K562 (cell line): ENCODE measurements at regions not wholly inside any gene's neighbourhood (a gene's known extent, or its start where the extent isn't known, plus 50 kb on each side); places are given as distances from the start of the nearest gene placed in this dataset.

Source experiments
- ATF4 ChIP-seq: fragments of 450-650 bp; formaldehyde crosslinking; IDR thresholded peaks from 2 replicates; pipeline ENCODE4 v1.4.0; 2022; ENCODE audit warnings: mild to moderate bottlenecking, moderate library complexity
- CBX8 ChIP-seq: fragments of 200-600 bp; sonication (generic); IDR thresholded peaks from 2 replicates; pipeline ENCODE4 v1.6.1; 2012; ENCODE audit warnings: borderline replicate concordance, mixed run types, low read depth, mild to moderate bottlenecking, moderate library complexity, mixed read lengths, low read length, control low read depth, inconsistent platforms; ENCODE audit not compliant: poor library complexity, severe bottlenecking; ENCODE audit errors: extremely low read depth
- IRF9 ChIP-seq: fragments of 450-650 bp; IDR thresholded peaks from 2 replicates; pipeline ENCODE4 v1.6.1; 2016; ENCODE audit warnings: missing biosample characterization, missing genetic modification characterization
- NFYB ChIP-seq: IDR thresholded peaks from 2 replicates; pipeline ENCODE4 v1.6.1; 2011; ENCODE audit warnings: mild to moderate bottlenecking, moderate library complexity; ENCODE audit not compliant: insufficient read length; ENCODE audit errors: extremely low read depth
- RBM14 ChIP-seq: fragments of 200-400 bp; formaldehyde crosslinking; IDR thresholded peaks from 2 replicates; pipeline ENCODE4 v1.6.1; 2018; ENCODE audit warnings: low read depth, mild to moderate bottlenecking, low read length, moderate library complexity, borderline replicate concordance; ENCODE audit not compliant: insufficient read depth
- SAFB2 ChIP-seq: fragments of 200-400 bp; formaldehyde crosslinking; IDR thresholded peaks from 2 replicates; pipeline ENCODE4 v1.6.1; 2018; ENCODE audit warnings: borderline replicate concordance, low read length, low read depth, moderate library complexity; ENCODE audit not compliant: severe bottlenecking
- SLC30A9 ChIP-seq: fragments of 250-450 bp; sonication (Bioruptor Pico); IDR thresholded peaks from 2 replicates; pipeline ENCODE4 v1.8.0; 2022; ENCODE audit warnings: mild to moderate bottlenecking, moderate library complexity
- SMAD4 ChIP-seq: fragments of 250-450 bp; sonication (Bioruptor Pico); conservative IDR thresholded peaks from 2 replicates; pipeline ENCODE4 v1.8.0; 2021; ENCODE audit warnings: inconsistent platforms, mild to moderate bottlenecking, moderate library complexity
- SNIP1 ChIP-seq: fragments of 450-650 bp; IDR thresholded peaks from 2 replicates; pipeline ENCODE4 v1.7.1; 2017; ENCODE audit warnings: low read depth, mild to moderate bottlenecking
- SRF ChIP-seq, 2 experiments: fragments of 250-450, 450-650 bp in 1 of 2; sonication (Bioruptor Pico) in 1 of 2; sonication (generic) in 1 of 2; formaldehyde crosslinking; IDR thresholded peaks; 2 replicates each; pipeline versions ENCODE4 v1.5.0 to v1.5.1; 2020 to 2022; ENCODE audit warnings: mild to moderate bottlenecking in 1 of 2, missing genetic modification reagents in 1 of 2
- THAP7 ChIP-seq: fragments of 250-450 bp; sonication (Bioruptor Pico); IDR thresholded peaks from 2 replicates; pipeline ENCODE4 v1.5.0; 2021
- ZC3H4 ChIP-seq: sonication (generic); formaldehyde crosslinking; IDR thresholded peaks from 2 replicates; pipeline ENCODE4 v1.9.0; 2021; ENCODE audit warnings: missing genetic modification reagents, borderline replicate concordance
- ZFP30 ChIP-seq: fragments of 250-450 bp; sonication (Bioruptor Pico); IDR thresholded peaks from 2 replicates; pipeline ENCODE4 v1.8.0; 2022; ENCODE audit warnings: moderate library complexity, mild to moderate bottlenecking, inconsistent platforms, borderline replicate concordance
- ZNF395 ChIP-seq: fragments of 200-800 bp; sonication (Bioruptor generic); IDR thresholded peaks from 2 replicates; pipeline ENCODE4 v1.6.1; 2017; ENCODE audit warnings: missing genetic modification characterization, missing compliant biosample characterization
- ZNF644 ChIP-seq: fragments of 200-800 bp; sonication (Bioruptor generic); IDR thresholded peaks from 2 replicates; pipeline ENCODE4 v1.6.1; 2016; ENCODE audit warnings: low read depth, missing genetic modification characterization, missing compliant biosample characterization
- ZNF655 ChIP-seq: fragments of 250-450 bp; sonication (Bioruptor Pico); IDR thresholded peaks from 2 replicates; pipeline ENCODE4 v1.5.0; 2021

- TF ChIP-seq CBX8, result no peak
- no peak for TF ChIP-seq ATF4
- no peak for TF ChIP-seq IRF9 (tag)
- no peak for TF ChIP-seq NFYB
- TF ChIP-seq ZC3H4 (CRISPR knock-in tag), result no peak
- TF ChIP-seq THAP7 (CRISPR knock-in tag), result no peak
- TF ChIP-seq SAFB2, result no peak
- TF ChIP-seq ZNF644 (tag), result no peak
- TF ChIP-seq SNIP1, result no peak
- TF ChIP-seq ZNF395 (CRISPR knock-in tag), result no peak
- no peak for TF ChIP-seq SRF (CRISPR knock-in tag; IDR thresholded peaks at IDR 0.05)
- 0 out of 2 replicates have a peak, but pooled peaks have one; percentile 27 for TF ChIP-seq SMAD4 (CRISPR knock-in tag)
- no peak for TF ChIP-seq ZFP30
- no peak for TF ChIP-seq SLC30A9 (CRISPR knock-in tag)
- TF ChIP-seq ZNF655 (CRISPR knock-in tag), result no peak
- no peak for TF ChIP-seq RBM14
Measured at GRCh38 chr6:28719275-28719940, 193.7 kb downstream of the GPX5 start (continued).
